NCI-H187 (cell line): ENCODE measurements at regions not wholly inside any gene's neighbourhood (a gene's known extent, or its start where the extent isn't known, plus 50 kb on each side); places are given as distances from the start of the nearest gene placed in this dataset.
A peak's percentile ranks its signal among the peaks of the same experiment; 100 is the strongest.
"Not testable (repeated sequence)": the region's sequence is repeated elsewhere in the genome, so short reads cannot be mapped to it uniquely, and the experiment has no call there.

ENCODE experiments used
- DNase-seq, 2 experiments: peaks; one replicate each; lab custom pipeline; 2025; lab: John Stamatoyannopoulos, UW

GRCh38 chr3:150242220-150242936, 165.7 kb upstream of the TSC22D2 start:
- no peak for DNase-seq

- DNase-seq, result no peak
These were observed 167.2 kb upstream of the TSC22D2 start for GRCh38 chr3:150240891-150241290.

GRCh38 chr3:150239766-150240165, 168.3 kb upstream of the TSC22D2 start:
- DNase-seq, result no peak

GRCh38 chr3:150238995-150239619, 169.0 kb upstream of the TSC22D2 start:
- DNase-seq, result peak in 1 of 2 experiments; percentile 20

- no peak for DNase-seq
These were observed 169.9 kb upstream of the TSC22D2 start for GRCh38 chr3:150238048-150238802.

GRCh38 chr3:150237490-150237889, 170.6 kb upstream of the TSC22D2 start:
- no peak for DNase-seq

GRCh38 chr3:150236316-150237082, 171.6 kb upstream of the TSC22D2 start:
- no peak for DNase-seq

- DNase-seq, result no peak
These were observed 172.3 kb upstream of the TSC22D2 start for GRCh38 chr3:150235799-150236198.

GRCh38 chr3:150232992-150233451, 175.1 kb upstream of the TSC22D2 start:
- peak in 1 of 2 experiments; percentile 14 for DNase-seq

- no peak for DNase-seq
These were observed 178.1 kb upstream of the TSC22D2 start for GRCh38 chr3:150230037-150230436.

- not testable (repeated sequence) for DNase-seq
These were observed 179.5 kb upstream of the TSC22D2 start for GRCh38 chr3:150228626-150229025.

GRCh38 chr3:150227839-150228238, 180.3 kb upstream of the TSC22D2 start:
- DNase-seq, result no peak

GRCh38 chr3:150225986-150226385, 182.1 kb upstream of the TSC22D2 start:
- no peak for DNase-seq

GRCh38 chr3:150223558-150223957, 184.5 kb upstream of the TSC22D2 start:
- DNase-seq, result no peak

GRCh38 chr3:150222691-150223489, 185.2 kb upstream of the TSC22D2 start:
- DNase-seq, result no peak

- DNase-seq, result no peak
These were observed 186.1 kb upstream of the TSC22D2 start for GRCh38 chr3:150221904-150222523.

GRCh38 chr3:150220799-150221198, 187.3 kb upstream of the TSC22D2 start:
- no peak for DNase-seq

- no peak for DNase-seq
These were observed 188.1 kb upstream of the TSC22D2 start for GRCh38 chr3:150220041-150220440.

- DNase-seq, result no peak
These were observed 189.3 kb upstream of the TSC22D2 start for GRCh38 chr3:150218841-150219240.

GRCh38 chr3:150218236-150218635, 189.9 kb upstream of the TSC22D2 start:
- no peak for DNase-seq

GRCh38 chr3:150217691-150218090, 190.4 kb upstream of the TSC22D2 start:
- DNase-seq, result no peak
